ENCODE measurements at regions not wholly inside any gene's neighbourhood (a gene's known extent, or its start where the extent isn't known, plus 50 kb on each side); places are given as distances from the start of the nearest gene placed in this dataset.

- DNase-seq (ENCODE audit: low read depth in 3 of 3, low spot score in 2 of 3) = no peak
Measured at GRCh38 chr12:90333939-90334338, 621.0 kb downstream of the CCER1 start.

- DNase-seq (ENCODE audit: low read depth in 3 of 3, low spot score in 2 of 3) = no peak
Measured at GRCh38 chr12:90333424-90333823, 621.6 kb downstream of the CCER1 start.

- DNase-seq (ENCODE audit: low read depth in 3 of 3, low spot score in 2 of 3) = no peak
Measured at GRCh38 chr12:90331821-90332220, 623.2 kb downstream of the CCER1 start.

- no peak for DNase-seq (ENCODE audit: low read depth in 3 of 3, low spot score in 2 of 3)
Measured at GRCh38 chr12:90331262-90331661, 622.6 kb upstream of the ATP2B1 start.

GRCh38 chr12:90327793-90328743 is 619.4 kb upstream of the ATP2B1 start:
- DNase-seq (ENCODE audit: low read depth in 3 of 3, low spot score in 2 of 3) = no peak

GRCh38 chr12:90323217-90323616 is 614.6 kb upstream of the ATP2B1 start:
- DNase-seq (ENCODE audit: low read depth in 3 of 3, low spot score in 2 of 3) = no peak

- DNase-seq (ENCODE audit: low read depth in 3 of 3, low spot score in 2 of 3) = no peak
Measured at GRCh38 chr12:90322006-90322405, 613.4 kb upstream of the ATP2B1 start.

- no peak for DNase-seq (ENCODE audit: low read depth in 3 of 3, low spot score in 2 of 3)
Measured at GRCh38 chr12:90321369-90321768, 612.7 kb upstream of the ATP2B1 start.

GRCh38 chr12:90311561-90311960 is 602.9 kb upstream of the ATP2B1 start:
- DNase-seq (ENCODE audit: low read depth in 3 of 3, low spot score in 2 of 3) = no peak

GRCh38 chr12:90305379-90305778 is 596.7 kb upstream of the ATP2B1 start:
- no peak for DNase-seq (ENCODE audit: low read depth in 3 of 3, low spot score in 2 of 3)

- DNase-seq (ENCODE audit: low read depth in 3 of 3, low spot score in 2 of 3) = no peak
Measured at GRCh38 chr12:90304231-90304630, 595.6 kb upstream of the ATP2B1 start.

GRCh38 chr12:90303771-90304170 is 595.1 kb upstream of the ATP2B1 start:
- no peak for DNase-seq (ENCODE audit: low read depth in 3 of 3, low spot score in 2 of 3)

GRCh38 chr12:90301561-90302133 is 593.0 kb upstream of the ATP2B1 start:
- no peak for DNase-seq (ENCODE audit: low read depth in 3 of 3, low spot score in 2 of 3)

GRCh38 chr12:90301095-90301494 is 592.5 kb upstream of the ATP2B1 start:
- no peak for DNase-seq (ENCODE audit: low read depth in 3 of 3, low spot score in 2 of 3)

- no peak for DNase-seq (ENCODE audit: low read depth in 3 of 3, low spot score in 2 of 3)
Measured at GRCh38 chr12:90299666-90300065, 591.0 kb upstream of the ATP2B1 start.

- DNase-seq (ENCODE audit: low read depth in 3 of 3, low spot score in 2 of 3) = no peak
Measured at GRCh38 chr12:90299121-90299520, 590.5 kb upstream of the ATP2B1 start.

- no peak for DNase-seq (ENCODE audit: low read depth in 3 of 3, low spot score in 2 of 3)
Measured at GRCh38 chr12:90298289-90298948, 589.8 kb upstream of the ATP2B1 start.

- no peak for DNase-seq (ENCODE audit: low read depth in 3 of 3, low spot score in 2 of 3)
Measured at GRCh38 chr12:90295858-90296257, 587.2 kb upstream of the ATP2B1 start.

GRCh38 chr12:90292183-90292582 is 583.5 kb upstream of the ATP2B1 start:
- DNase-seq (ENCODE audit: low read depth in 3 of 3, low spot score in 2 of 3) = no peak

GRCh38 chr12:90290980-90291975 is 582.6 kb upstream of the ATP2B1 start:
- no peak for DNase-seq (ENCODE audit: low read depth in 3 of 3, low spot score in 2 of 3)

Data from right renal cortex interstitium (tissue), 3 donors.